Right atrium auricular region (tissue), 2 donors: ENCODE measurements at regions not wholly inside any gene's neighbourhood (a gene's known extent, or its start where the extent isn't known, plus 50 kb on each side); places are given as distances from the start of the nearest gene placed in this dataset.

Source experiments
- DNase-seq: peaks from one replicate; pipeline ENCODE4 v3.0.0-alpha.2; 2019; ENCODE audit warnings: low spot score
- H3K27ac ChIP-seq, 2 donors: fragments of 200-600 bp; sonication (generic); 1 replicate in 1 of 2; 2 replicates in 1 of 2; pipeline ENCODE4 v1.5.1; 2016 to 2019
- H3K27me3 ChIP-seq, 2 donors: fragments of 200-600 bp; sonication (generic); one replicate each; pipeline versions ENCODE4 v1.5.1 to v1.6.0; 2017 to 2019
- H3K36me3 ChIP-seq: fragments of 200-600 bp; sonication (generic); one replicate; pipeline ENCODE4 v1.5.1; 2016
- H3K4me1 ChIP-seq, 2 donors: fragments of 200-600 bp; sonication (generic); one replicate each; pipeline versions ENCODE4 v1.5.1 to v1.6.0; 2017 to 2019
- H3K4me3 ChIP-seq, 2 donors: fragments of 200-600 bp; sonication (generic); 1 replicate in 1 of 2; 2 replicates in 1 of 2; pipeline ENCODE4 v1.5.1; 2017 to 2019; ENCODE audit warnings: mild to moderate bottlenecking in 1 of 2, moderate library complexity in 1 of 2
- H3K9me3 ChIP-seq, 2 donors: fragments of 200-600 bp; sonication (generic); one replicate each; pipeline ENCODE4 v1.5.1; 2019
- CTCF ChIP-seq, 2 donors: fragments of 200-600 bp; sonication (generic); IDR thresholded peaks; one replicate each; pipeline ENCODE4 v1.5.1; 2019; ENCODE audit warnings: antibody characterized with exemption in 2 of 2

DNA sequence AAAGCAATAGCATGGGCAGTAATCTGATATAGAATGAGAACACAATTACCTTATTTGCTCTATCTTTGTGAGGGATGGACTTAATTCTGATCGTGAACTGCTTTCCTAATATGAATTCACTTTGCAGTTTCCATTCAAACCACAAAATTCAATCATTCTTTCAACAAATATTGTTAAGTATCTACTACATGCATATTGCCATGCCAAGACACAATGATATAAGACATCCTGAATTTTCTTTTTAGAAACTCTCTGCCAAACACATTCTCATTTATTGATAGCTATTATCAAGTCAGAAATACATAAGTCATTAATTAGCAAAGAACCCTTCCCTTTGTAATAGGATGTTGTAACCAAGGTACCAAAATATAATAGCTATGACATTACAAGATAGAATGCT lies 121.6 kb upstream of the TARS1 start:
- peaks cover 0 to 3% of the 10 kb centered on the region in 2 donors for H3K4me1 ChIP-seq
- no peak for TF ChIP-seq CTCF (IDR thresholded peaks at IDR 0.05)
- no peak for DNase-seq
- no peak overlapping the region for H3K4me3 ChIP-seq
- H3K36me3 ChIP-seq: no peaks in the 10 kb centered on the region
- peak overlapping the region in 1 of 2 donors; percentile 58 for H3K27ac ChIP-seq
- H3K9me3 ChIP-seq: no peaks in the 10 kb centered on the region
- H3K27me3 ChIP-seq: no peaks in the 10 kb centered on the region

GRCh38 chr5:33319841-33320240 lies 120.9 kb upstream of the TARS1 start:
- Histone ChIP-seq H3K4me1 (peaks cover 0 to 3% of the 10 kb centered on the region in 2 donors), H3K27me3 (no peaks in the 10 kb centered on the region), H3K27ac (peak overlapping the region; percentile 35 to 58), H3K9me3 (no peaks in the 10 kb centered on the region), H3K4me3 (no peak overlapping the region), H3K36me3 (no peaks in the 10 kb centered on the region)
- DNase-seq: no peak
- TF ChIP-seq CTCF (IDR thresholded peaks at IDR 0.05): no peak

DNA sequence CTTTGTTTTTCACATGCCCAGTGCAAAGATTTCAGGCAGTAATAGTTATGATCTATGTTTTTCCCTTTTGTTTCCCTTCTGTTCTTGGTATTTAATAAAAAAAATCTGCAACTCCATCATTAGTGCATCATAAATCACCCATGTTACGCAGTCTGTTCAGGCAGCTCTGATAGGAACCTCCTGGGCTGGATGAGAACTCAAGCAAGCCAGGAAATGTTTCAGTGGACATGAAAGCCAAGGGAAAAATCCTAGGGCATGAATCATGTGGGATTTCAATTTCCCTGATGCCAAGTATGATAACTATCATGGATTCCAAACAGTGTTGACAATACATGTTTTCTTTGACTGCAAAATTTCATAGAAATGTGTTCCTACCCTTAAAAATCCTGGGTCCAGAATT lies 119.7 kb upstream of the TARS1 start:
- TF ChIP-seq CTCF (IDR thresholded peaks at IDR 0.05): no peak
- H3K9me3 ChIP-seq: no peaks in the 10 kb centered on the region
- peaks cover 0 to 3% of the 10 kb centered on the region in 2 donors for H3K4me1 ChIP-seq
- H3K4me3 ChIP-seq: no peak overlapping the region
- no peaks in the 10 kb centered on the region for H3K27me3 ChIP-seq
- H3K27ac ChIP-seq: peak overlapping the region in 1 of 2 donors; percentile 62
- DNase-seq: peak; percentile 71
- no peaks in the 10 kb centered on the region for H3K36me3 ChIP-seq

GRCh38 chr5:33322632-33323031 lies 118.1 kb upstream of the TARS1 start:
- Histone ChIP-seq H3K9me3 (no peaks in the 10 kb centered on the region), H3K36me3 (no peaks in the 10 kb centered on the region), H3K27ac (peak overlapping the region; percentile 48 to 62), H3K27me3 (no peaks in the 10 kb centered on the region), H3K4me1 (peaks cover 0 to 3% of the 10 kb centered on the region in 2 donors), H3K4me3 (no peak overlapping the region)
- no peak for TF ChIP-seq CTCF (IDR thresholded peaks at IDR 0.05)
- DNase-seq: no peak

- Histone ChIP-seq H3K4me3 (no peak overlapping the region), H3K27ac (no peak overlapping the region), H3K9me3 (no peaks in the 10 kb centered on the region), H3K4me1 (peaks cover 0 to 3% of the 10 kb centered on the region in 2 donors), H3K36me3 (no peaks in the 10 kb centered on the region), H3K27me3 (no peaks in the 10 kb centered on the region)
- no peak for TF ChIP-seq CTCF (IDR thresholded peaks at IDR 0.05)
- DNase-seq: no peak
These were observed 116.0 kb upstream of the TARS1 start for GRCh38 chr5:33324667-33325307.

- no peaks in the 10 kb centered on the region for H3K36me3 ChIP-seq
- H3K27me3 ChIP-seq: no peaks in the 10 kb centered on the region
- no peak overlapping the region for H3K4me3 ChIP-seq
- TF ChIP-seq CTCF (IDR thresholded peaks at IDR 0.05): no peak
- H3K27ac ChIP-seq: no peak overlapping the region
- no peak for DNase-seq
- H3K4me1 ChIP-seq: no peaks in the 10 kb centered on the region
- H3K9me3 ChIP-seq: no peaks in the 10 kb centered on the region
These were observed 111.9 kb upstream of the TARS1 start for GRCh38 chr5:33328818-33329217.
